ENCODE measurements at regions not wholly inside any gene's neighbourhood (a gene's known extent, or its start where the extent isn't known, plus 50 kb on each side); places are given as distances from the start of the nearest gene placed in this dataset.

DNA sequence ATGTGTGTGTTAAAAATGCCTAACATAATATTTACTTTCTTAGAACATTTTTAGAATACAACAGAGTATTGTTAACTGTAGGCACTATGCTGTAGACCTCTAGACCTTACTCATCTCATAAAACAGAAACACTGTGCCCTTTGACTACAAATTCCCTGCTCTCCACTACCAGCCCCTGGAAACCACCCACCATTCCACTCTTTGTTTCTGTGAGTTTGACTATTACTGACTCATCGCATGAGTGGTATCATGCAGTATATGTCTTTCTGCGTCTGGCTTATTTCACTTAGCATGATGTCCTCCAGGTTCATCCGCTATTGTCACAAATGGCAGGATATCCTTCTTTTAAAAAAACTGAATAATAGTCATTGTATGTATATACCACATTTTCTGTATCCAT lies 216.7 kb upstream of the CFAP20DC start:
- Histone ChIP-seq H3K36me3 (ENCODE audit: control insufficient read depth, insufficient read depth, low read length) (no peaks in the 10 kb centered on the region), H3K27me3 (ENCODE audit: control insufficient read depth, insufficient read depth, low read length) (no peaks in the 10 kb centered on the region), H3K4me1 (ENCODE audit: control insufficient read depth, insufficient read depth, low read length) (no peaks in the 10 kb centered on the region), H3K9ac (ENCODE audit: low read depth, low read length) (no peak overlapping the region), H3K4me3 (ENCODE audit: low read depth, low read length) (no peak overlapping the region), H3K9me3 (ENCODE audit: control insufficient read depth, insufficient read depth, low read length) (no peaks in the 10 kb centered on the region)

DNA sequence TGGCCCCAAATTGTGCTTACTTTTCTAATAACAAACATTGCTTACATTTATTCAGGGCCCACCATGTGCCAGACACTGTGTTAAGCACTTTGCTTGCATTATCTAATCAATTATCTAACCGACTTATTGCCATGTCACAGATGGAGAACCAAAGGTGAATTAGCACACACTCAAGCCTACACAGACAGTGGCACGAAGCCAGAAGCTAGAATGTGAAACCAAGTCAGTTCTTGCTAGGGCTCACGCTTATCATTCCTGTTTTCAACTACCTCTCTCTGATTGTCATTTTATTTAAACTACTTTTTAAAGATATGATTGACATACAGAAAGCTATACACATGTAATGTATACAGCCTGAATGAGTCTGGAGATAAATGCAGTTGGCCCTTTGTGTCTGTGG lies 215.7 kb upstream of the CFAP20DC start:
- Histone ChIP-seq H3K9ac (ENCODE audit: low read depth, low read length) (no peak overlapping the region), H3K27me3 (ENCODE audit: control insufficient read depth, insufficient read depth, low read length) (no peaks in the 10 kb centered on the region), H3K4me1 (ENCODE audit: control insufficient read depth, insufficient read depth, low read length) (no peaks in the 10 kb centered on the region), H3K36me3 (ENCODE audit: control insufficient read depth, insufficient read depth, low read length) (no peaks in the 10 kb centered on the region), H3K9me3 (ENCODE audit: control insufficient read depth, insufficient read depth, low read length) (no peaks in the 10 kb centered on the region), H3K4me3 (ENCODE audit: low read depth, low read length) (no peak overlapping the region)

DNA sequence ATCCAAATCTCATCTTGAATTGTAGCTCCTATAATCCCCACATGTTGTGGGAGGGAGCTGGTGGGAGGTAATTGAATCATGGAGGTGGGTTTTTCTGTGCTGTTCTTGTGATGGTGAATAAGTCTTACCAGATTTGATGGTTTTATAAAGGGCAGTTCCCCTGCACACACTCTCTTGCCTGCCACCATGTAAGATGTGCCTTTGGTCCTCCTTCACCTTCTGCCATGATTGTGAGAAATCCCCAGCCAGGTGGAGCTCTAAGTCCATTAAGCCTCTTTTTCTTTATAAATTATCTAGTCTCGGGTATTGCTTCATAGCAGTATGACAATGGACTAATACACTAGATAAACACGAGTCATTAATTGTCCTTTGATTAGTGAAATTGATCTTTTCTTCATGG lies 214.5 kb upstream of the CFAP20DC start:
- H3K4me3 ChIP-seq (ENCODE audit: low read depth, low read length) = no peak overlapping the region

DNA sequence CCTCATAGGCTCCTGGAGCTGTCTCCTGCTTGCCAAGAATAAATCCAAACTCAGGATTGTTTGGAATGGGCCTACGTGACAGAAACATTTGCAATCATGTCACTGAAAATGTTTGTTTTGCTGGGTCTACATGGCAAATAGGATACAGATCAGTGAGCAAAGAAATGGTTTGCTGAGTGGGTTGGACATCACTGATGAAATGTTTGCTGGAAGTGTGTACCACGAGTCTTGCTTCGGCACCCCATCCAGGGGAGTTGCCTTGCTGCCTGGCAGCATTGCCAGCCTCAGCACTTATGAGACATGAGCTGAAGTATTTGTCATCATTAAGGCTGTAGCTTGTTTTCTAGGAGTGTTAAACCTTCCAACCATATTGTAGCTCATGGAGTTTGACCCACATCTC lies 213.3 kb upstream of the CFAP20DC start:
- no peaks in the 10 kb centered on the region for H3K9me3 ChIP-seq (ENCODE audit: control insufficient read depth, insufficient read depth, low read length)
- H3K4me1 ChIP-seq (ENCODE audit: control insufficient read depth, insufficient read depth, low read length) = no peaks in the 10 kb centered on the region
- no peaks in the 10 kb centered on the region for H3K36me3 ChIP-seq (ENCODE audit: control insufficient read depth, insufficient read depth, low read length)
- H3K27me3 ChIP-seq (ENCODE audit: control insufficient read depth, insufficient read depth, low read length) = no peaks in the 10 kb centered on the region
- H3K4me3 ChIP-seq (ENCODE audit: low read depth, low read length) = no peak overlapping the region
- H3K9ac ChIP-seq (ENCODE audit: low read depth, low read length) = no peak overlapping the region

More for the DNA sequence above, 214.5 kb upstream of the CFAP20DC start:
- H3K9me3 ChIP-seq (ENCODE audit: control insufficient read depth, insufficient read depth, low read length) = no peaks in the 10 kb centered on the region
- no peaks in the 10 kb centered on the region for H3K27me3 ChIP-seq (ENCODE audit: control insufficient read depth, insufficient read depth, low read length)
- no peaks in the 10 kb centered on the region for H3K36me3 ChIP-seq (ENCODE audit: control insufficient read depth, insufficient read depth, low read length)
- H3K4me1 ChIP-seq (ENCODE audit: control insufficient read depth, insufficient read depth, low read length) = no peaks in the 10 kb centered on the region
- no peak overlapping the region for H3K9ac ChIP-seq (ENCODE audit: low read depth, low read length)

DNA sequence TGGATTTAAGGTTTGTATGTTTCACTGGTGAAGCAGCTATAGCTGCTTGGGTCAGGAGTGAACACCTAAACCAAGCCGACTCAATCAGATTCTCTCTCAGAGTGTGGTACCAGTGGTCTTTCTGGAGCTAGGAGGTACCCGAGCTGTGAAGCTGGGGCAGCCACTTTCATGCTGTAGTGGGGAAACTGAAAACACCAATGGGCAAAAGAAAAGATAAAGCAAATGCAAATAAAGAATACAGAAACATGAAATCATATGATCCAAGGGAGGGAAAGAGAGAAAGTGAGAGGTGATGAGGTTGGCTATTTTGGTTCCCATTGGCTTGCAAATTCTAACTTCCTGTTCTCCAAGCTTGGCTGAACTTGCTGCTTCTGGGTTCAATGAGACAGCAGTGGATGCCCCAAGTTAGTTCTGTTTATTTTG lies 212.3 kb upstream of the CFAP20DC start:
- no peaks in the 10 kb centered on the region for H3K27me3 ChIP-seq (ENCODE audit: control insufficient read depth, insufficient read depth, low read length)
- no peaks in the 10 kb centered on the region for H3K4me1 ChIP-seq (ENCODE audit: control insufficient read depth, insufficient read depth, low read length)
- no peaks in the 10 kb centered on the region for H3K36me3 ChIP-seq (ENCODE audit: control insufficient read depth, insufficient read depth, low read length)
- H3K4me3 ChIP-seq (ENCODE audit: low read depth, low read length) = no peak overlapping the region
- H3K9ac ChIP-seq (ENCODE audit: low read depth, low read length) = no peak overlapping the region
- H3K9me3 ChIP-seq (ENCODE audit: control insufficient read depth, insufficient read depth, low read length) = no peaks in the 10 kb centered on the region

DNA sequence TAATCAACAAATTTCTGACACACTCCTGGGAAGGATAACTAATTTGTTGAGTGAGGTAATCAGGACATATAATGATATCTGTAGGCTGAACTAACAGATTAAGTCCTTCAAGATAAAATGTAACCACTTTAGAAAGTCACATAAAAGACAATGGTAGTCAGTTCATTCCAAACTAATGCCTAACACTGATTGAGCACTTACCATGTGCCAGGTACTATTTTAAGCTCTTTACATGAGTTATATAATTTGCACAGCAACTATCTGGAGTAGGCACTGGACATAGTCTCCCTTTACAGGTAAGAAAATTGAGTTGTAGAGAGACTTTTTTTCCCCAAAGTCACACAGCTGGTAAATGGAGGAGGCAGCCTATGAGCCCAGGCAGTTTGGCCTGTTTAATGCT lies 211.2 kb upstream of the CFAP20DC start:
- Histone ChIP-seq H3K9me3 (ENCODE audit: control insufficient read depth, insufficient read depth, low read length) (no peaks in the 10 kb centered on the region), H3K4me1 (ENCODE audit: control insufficient read depth, insufficient read depth, low read length) (no peaks in the 10 kb centered on the region), H3K9ac (ENCODE audit: low read depth, low read length) (no peak overlapping the region), H3K36me3 (ENCODE audit: control insufficient read depth, insufficient read depth, low read length) (no peaks in the 10 kb centered on the region), H3K27me3 (ENCODE audit: control insufficient read depth, insufficient read depth, low read length) (no peaks in the 10 kb centered on the region), H3K4me3 (ENCODE audit: low read depth, low read length) (no peak overlapping the region)

DNA sequence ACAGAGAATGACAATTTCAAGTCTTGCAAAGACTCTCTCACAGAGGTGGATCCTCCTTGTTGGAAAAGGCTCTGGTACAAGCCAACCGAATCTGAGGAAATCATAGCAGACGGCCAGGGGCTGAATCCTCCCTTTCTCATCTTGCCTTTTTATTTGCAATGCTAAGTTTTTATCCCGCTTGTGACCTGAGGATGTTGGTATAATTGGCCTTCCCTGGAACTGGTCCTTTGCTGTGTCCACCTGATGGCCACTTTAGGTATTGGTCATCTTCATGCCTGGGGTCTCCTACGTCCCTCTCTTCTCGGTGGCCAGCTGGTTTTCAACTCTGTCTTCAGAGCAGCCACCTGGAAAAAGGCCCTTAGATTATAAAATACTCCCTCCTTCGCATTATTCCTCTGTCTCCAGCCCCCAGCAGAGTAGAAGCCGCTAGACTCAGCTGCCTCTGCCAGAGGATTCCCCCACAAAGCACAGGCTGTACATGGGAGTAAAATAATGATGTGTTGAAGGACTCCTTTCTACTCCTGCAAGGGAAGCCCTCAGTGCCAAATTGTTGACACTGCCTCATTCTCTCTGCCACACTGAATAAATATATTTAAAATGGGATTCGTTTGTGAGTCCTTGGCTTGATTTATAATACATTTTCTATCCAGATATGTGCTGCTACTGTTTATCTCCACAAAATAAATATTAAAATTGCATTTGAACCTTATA lies 208.9 kb upstream of the CFAP20DC start:
- Histone ChIP-seq H3K36me3 (ENCODE audit: control insufficient read depth, insufficient read depth, low read length) (no peaks in the 10 kb centered on the region), H3K4me1 (ENCODE audit: control insufficient read depth, insufficient read depth, low read length) (no peaks in the 10 kb centered on the region)

DNA sequence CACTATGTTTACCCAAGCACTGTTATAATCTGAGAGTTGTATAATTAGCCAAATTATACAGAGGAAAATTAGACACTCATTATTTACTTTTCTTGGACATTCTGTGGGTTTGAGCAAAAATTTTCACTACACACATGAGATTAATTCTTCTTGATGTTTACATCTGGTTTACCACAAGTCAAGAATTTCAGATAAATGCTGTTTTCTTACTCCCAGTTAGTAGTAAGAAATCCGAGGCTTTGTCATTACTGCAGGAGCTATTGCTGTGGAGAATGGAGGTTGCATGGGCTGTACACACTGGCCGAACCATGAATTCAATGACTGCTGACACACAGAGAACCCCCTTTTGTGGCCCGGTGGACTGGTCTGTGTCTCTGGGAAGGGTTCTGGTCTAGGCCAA lies 207.7 kb upstream of the CFAP20DC start:
- H3K9ac ChIP-seq (ENCODE audit: low read depth, low read length) = no peak overlapping the region
- no peaks in the 10 kb centered on the region for H3K36me3 ChIP-seq (ENCODE audit: control insufficient read depth, insufficient read depth, low read length)
- no peaks in the 10 kb centered on the region for H3K9me3 ChIP-seq (ENCODE audit: control insufficient read depth, insufficient read depth, low read length)
- no peaks in the 10 kb centered on the region for H3K4me1 ChIP-seq (ENCODE audit: control insufficient read depth, insufficient read depth, low read length)
- H3K27me3 ChIP-seq (ENCODE audit: control insufficient read depth, insufficient read depth, low read length) = no peaks in the 10 kb centered on the region
- H3K4me3 ChIP-seq (ENCODE audit: low read depth, low read length) = no peak overlapping the region

More for the DNA sequence above, 208.9 kb upstream of the CFAP20DC start:
- H3K27me3 ChIP-seq (ENCODE audit: control insufficient read depth, insufficient read depth, low read length) = no peaks in the 10 kb centered on the region
- H3K4me3 ChIP-seq (ENCODE audit: low read depth, low read length) = no peak overlapping the region
- H3K9me3 ChIP-seq (ENCODE audit: control insufficient read depth, insufficient read depth, low read length) = no peaks in the 10 kb centered on the region
- H3K9ac ChIP-seq (ENCODE audit: low read depth, low read length) = no peak overlapping the region

DNA sequence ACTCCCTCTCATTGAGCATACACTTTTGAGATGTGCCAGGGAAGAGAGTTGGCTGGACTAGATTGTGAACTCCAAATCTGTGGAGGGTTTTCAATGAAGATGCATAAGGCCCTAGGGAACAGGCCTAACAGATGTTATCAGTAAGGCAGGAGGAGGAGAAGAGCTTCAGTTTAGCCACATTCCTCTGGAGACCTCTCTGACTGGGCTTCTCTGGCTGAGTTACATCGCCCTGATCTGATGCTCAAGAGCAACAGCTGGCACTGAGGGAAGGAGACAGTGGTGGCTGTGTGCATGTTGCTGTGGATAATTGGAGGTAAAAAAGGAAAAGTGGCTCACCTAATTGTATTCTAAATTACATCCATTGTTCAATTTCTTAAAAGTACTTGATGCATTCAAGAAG lies 206.4 kb upstream of the CFAP20DC start:
- H3K4me3 ChIP-seq (ENCODE audit: low read depth, low read length) = no peak overlapping the region
- H3K9ac ChIP-seq (ENCODE audit: low read depth, low read length) = no peak overlapping the region
- H3K36me3 ChIP-seq (ENCODE audit: control insufficient read depth, insufficient read depth, low read length) = no peaks in the 10 kb centered on the region

DNA sequence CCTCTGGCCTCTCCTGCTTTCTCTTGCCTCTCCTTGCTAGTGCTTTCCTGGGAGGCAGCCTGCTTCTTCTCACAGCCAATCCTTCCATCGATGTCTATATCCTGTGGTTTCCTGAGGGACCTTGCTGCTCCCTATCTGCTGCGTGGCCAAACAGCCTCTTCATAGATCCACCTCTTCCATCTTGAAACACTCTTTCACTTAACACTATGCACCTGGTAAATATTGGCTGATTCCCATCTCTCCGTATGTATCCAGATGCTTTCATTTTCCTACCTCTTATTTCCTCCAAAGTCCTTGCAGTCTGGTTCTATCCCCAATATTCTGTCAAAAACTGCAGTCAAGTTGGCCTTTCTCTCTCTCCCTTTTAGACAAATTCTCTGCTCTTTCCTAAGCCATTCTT lies 205.2 kb upstream of the CFAP20DC start:
- H3K4me3 ChIP-seq (ENCODE audit: low read depth, low read length) = no peak overlapping the region
- H3K9ac ChIP-seq (ENCODE audit: low read depth, low read length) = no peak overlapping the region
- no peaks in the 10 kb centered on the region for H3K27me3 ChIP-seq (ENCODE audit: control insufficient read depth, insufficient read depth, low read length)
- H3K9me3 ChIP-seq (ENCODE audit: control insufficient read depth, insufficient read depth, low read length) = no peaks in the 10 kb centered on the region
- H3K4me1 ChIP-seq (ENCODE audit: control insufficient read depth, insufficient read depth, low read length) = no peaks in the 10 kb centered on the region
- no peaks in the 10 kb centered on the region for H3K36me3 ChIP-seq (ENCODE audit: control insufficient read depth, insufficient read depth, low read length)

More for the DNA sequence above, 206.4 kb upstream of the CFAP20DC start:
- Histone ChIP-seq H3K9me3 (ENCODE audit: control insufficient read depth, insufficient read depth, low read length) (no peaks in the 10 kb centered on the region), H3K27me3 (ENCODE audit: control insufficient read depth, insufficient read depth, low read length) (no peaks in the 10 kb centered on the region), H3K4me1 (ENCODE audit: control insufficient read depth, insufficient read depth, low read length) (no peaks in the 10 kb centered on the region)

DNA sequence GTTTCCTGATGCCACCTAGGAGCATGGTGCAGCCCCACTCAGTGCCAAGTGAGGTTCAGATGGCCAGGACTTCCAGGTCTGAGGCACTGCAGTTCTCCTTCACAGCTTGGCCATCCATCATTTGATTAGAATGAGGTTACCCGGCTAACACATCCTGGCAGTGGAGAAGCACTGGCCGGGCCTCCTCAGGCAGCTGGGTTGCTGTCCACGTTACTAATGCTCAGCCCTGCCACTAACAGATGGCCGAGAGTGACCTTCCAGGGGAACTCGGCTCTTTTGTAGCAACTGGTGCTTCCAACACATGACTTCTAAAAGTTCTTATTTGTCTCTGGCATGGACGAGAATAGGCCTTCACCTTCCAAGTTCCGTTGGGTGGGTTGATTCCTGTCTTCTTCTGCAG lies 204.6 kb upstream of the CFAP20DC start:
- Histone ChIP-seq H3K4me3 (ENCODE audit: low read depth, low read length) (no peak overlapping the region), H3K4me1 (ENCODE audit: control insufficient read depth, insufficient read depth, low read length) (no peaks in the 10 kb centered on the region), H3K36me3 (ENCODE audit: control insufficient read depth, insufficient read depth, low read length) (no peaks in the 10 kb centered on the region), H3K9me3 (ENCODE audit: control insufficient read depth, insufficient read depth, low read length) (no peaks in the 10 kb centered on the region), H3K27me3 (ENCODE audit: control insufficient read depth, insufficient read depth, low read length) (no peaks in the 10 kb centered on the region), H3K9ac (ENCODE audit: low read depth, low read length) (no peak overlapping the region)

DNA sequence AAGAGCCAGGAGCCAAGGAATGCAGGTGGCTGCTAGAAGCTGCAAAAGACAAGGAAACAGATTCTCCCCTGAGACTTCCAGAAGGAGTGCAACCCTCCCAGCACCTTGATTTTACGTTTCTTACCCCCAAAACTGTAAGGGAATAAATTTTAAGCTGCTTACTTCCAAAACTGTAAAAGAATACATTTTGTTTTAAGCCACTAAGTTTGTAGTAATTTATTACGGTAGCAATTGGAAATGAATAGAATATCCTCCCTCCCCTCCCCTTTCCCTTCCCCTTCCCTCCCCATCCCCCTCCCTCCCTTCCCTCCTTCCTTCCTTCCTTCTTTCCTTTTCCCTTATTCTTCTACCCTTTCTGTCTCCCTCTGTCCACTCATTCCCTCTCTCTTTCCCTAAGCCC lies 203.7 kb upstream of the CFAP20DC start:
- H3K36me3 ChIP-seq (ENCODE audit: control insufficient read depth, insufficient read depth, low read length) = no peaks in the 10 kb centered on the region
- no peaks in the 10 kb centered on the region for H3K9me3 ChIP-seq (ENCODE audit: control insufficient read depth, insufficient read depth, low read length)
- H3K27me3 ChIP-seq (ENCODE audit: control insufficient read depth, insufficient read depth, low read length) = no peaks in the 10 kb centered on the region
- H3K4me3 ChIP-seq (ENCODE audit: low read depth, low read length) = no peak overlapping the region
- no peaks in the 10 kb centered on the region for H3K4me1 ChIP-seq (ENCODE audit: control insufficient read depth, insufficient read depth, low read length)
- H3K9ac ChIP-seq (ENCODE audit: low read depth, low read length) = no peak overlapping the region

Measured in iPS-15b (cell line).